NCI-H2196 (cell line): ENCODE measurements at regions not wholly inside any gene's neighbourhood (a gene's known extent, or its start where the extent isn't known, plus 50 kb on each side); places are given as distances from the start of the nearest gene placed in this dataset.
A peak's percentile ranks its signal among the peaks of the same experiment; 100 is the strongest.
"Not testable (repeated sequence)": the region's sequence is repeated elsewhere in the genome, so short reads cannot be mapped to it uniquely, and the experiment has no call there.

ENCODE experiments used
- DNase-seq: peaks from one replicate; lab custom pipeline; 2025; ENCODE audit not compliant: unreplicated experiment; lab: John Stamatoyannopoulos, UW

DNA sequence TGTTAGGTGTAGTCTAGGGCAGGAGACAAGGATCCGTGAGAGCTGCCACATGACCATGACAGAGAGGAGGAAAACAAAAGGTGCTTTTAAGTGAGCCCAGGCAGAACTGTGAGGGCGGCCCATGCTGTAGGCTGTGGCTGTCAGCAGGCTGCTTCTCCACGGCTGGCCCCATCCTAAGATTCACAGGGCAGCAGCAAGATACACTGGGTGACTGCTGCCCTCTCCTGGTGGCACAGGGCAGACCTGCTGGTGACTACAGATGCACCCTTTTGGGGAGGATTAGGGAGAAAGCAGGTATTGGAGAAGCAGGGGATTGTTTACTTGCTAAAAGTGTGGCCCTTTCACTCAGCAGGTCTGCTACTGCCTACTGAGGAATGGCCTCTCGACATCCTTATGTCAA, 112.2 kb upstream of the CCZ1B start:
- DNase-seq = peak; percentile 3

DNA sequence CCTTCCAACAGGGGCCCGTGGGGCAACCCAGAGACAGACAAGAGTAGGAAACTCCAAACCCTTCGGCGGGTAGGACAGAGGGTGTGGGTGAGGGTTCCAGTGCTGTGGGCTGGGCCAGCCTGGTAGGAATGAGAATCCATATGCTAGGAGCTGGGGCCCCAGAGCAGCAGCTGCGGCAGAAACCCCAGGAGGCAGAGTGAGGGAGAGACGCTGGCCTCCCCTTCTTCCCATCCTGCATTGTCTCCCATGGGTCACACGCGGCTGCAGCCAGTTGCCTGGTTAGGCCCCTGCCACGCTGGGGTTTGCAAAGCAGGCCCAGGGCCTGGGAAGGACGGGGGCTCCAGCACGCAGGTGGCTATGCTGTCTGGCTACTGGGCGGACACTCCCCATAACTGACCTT, 113.1 kb upstream of the CCZ1B start:
- DNase-seq = not testable (repeated sequence)

DNA sequence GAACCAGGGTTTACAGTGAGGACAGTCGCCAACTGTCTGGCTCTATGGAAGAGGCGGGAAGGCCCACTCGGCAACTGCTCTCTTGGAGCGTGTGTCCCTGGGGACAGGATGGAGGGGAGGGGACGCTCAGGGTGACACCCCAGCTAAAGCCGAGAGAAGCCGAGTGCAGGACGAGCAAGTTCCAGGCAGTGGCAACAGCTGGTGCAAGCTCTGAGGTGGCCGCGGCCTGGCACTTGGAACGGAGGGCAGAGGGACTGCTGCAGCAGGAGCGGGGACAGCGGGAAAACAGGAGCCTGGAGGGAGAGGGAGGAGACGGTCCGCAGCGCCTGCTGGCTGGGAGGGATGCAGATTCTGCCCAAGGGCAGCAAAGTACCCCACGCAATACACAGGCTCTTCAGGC, 113.8 kb upstream of the CCZ1B start:
- not testable (repeated sequence) for DNase-seq

DNA sequence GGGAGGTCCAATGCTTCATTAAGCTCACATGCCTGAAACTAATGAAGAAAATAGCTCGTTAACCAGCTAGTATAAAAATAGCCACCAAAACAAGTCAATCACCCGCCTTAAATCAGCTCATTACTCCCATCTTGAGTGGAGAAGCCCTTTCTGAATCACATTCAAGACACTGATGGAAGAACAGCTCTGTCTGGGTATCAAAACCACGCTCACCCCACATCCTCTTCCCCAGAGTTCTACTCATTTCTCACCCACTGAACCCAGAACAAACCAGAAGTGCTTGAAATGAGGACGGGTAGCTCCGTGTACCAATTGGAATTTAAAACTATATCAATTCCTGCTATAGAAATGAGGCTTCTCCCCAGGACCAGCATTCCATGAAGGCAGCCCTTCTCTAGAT, 120.8 kb upstream of the CCZ1B start:
- DNase-seq = not testable (repeated sequence)

DNA sequence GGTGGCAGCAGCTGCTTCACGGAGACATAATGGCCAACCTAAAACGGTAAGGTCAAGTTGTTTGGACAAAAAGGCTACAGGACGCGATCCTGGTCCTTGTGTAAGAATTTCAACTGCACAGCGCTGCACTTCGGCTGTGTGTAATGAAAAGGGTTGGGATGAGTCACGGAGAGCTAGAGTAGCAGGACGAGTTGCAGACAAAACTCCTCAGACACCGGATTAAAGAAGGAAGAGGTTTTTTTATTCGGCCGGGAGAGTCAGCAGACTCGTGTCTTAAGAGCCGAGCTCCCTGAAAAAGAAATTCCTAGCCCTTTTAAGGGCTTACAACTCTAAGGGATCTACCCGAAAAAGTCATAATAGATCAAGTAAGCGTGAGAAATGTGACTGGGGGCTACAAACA, 124.2 kb upstream of the CCZ1B start:
- not testable (repeated sequence) for DNase-seq

DNA sequence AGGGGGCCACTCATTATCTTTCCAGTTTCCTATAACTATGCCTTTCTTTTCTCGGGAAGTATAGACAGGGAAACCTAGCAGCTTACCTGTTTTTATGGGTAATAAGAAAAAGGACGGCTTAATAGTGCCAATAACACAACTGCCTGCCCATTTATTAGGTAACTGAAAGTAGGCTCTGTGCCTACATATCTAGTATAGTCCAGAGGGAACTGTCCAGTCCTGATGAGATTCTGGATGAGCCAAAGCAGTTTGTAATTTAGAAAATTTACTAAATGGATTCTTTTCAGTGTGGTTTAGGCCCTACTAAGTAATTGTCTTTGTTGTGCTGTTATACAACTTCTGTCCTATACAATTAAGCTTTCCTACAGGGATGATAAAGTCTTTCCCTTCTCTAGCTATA, 125.5 kb upstream of the CCZ1B start:
- DNase-seq = not testable (repeated sequence)

DNA sequence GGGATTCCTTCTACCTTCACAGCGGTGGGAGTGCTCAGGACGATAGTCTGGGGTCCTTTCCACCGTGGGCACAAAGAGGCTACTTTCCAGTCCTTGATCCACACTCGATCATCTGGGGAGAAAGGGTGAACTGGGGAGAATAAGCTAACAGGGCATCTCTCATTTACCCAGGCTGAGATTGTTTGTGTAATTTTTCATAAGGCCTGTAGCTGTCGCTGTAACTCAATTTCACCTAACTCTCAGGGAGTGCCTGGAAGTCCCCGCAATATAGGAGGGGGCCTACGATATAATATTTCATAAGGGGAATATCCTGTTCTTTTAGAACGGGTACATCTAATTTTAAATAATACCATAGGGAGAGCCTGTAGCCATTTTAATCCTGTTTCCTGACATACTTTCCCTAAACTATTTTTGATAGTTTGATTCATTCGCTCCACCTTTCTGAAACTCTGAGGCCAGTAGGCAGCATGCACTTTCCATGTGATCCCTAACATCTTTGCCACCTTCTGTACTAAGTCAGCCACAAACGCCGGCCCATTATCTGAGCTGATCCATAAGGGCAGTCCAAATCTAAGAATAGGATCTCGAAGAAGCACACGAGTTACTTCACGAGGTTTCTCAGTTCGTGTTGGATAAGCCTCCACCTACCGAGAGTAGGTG, 127.2 kb upstream of the CCZ1B start:
- not testable (repeated sequence) for DNase-seq

DNA sequence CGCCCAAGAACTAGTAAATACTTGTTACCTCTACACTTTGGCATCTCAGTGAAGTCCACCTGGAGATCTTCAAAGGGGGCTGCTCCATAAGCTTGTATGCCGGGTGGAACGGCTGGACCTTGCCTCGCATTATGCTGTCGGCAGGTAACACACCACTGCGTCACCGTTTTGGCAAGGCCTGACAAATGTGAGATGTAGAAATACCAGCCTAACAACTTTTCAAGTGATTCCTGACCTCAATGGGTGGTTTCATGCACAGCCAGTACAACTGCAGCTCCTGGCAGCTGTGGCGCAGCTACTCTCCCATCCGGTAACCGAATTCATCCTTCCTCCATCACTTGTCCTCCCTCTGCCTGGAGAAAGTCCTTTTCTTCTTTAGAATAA, 127.7 kb upstream of the CCZ1B start:
- DNase-seq = peak; percentile 3

DNA sequence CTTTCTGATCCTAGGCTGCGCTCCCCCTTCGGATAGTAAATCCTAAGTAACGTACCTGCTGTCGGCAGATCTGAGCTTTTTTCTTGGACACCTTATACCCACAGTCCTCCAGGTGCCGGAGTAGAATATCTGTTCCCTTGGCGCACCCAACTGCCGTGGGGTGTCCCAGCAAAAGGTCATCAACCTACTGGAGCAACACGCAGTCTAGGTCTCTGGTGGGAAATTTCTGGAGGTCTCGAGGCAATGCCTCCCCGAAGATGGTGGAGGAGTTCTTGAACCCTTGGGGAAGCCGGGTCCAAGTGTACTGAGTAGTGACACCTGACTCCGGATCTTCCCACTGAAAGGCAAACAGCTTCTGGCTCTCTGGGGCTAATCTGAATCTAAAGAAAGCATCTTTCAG, 129.3 kb upstream of the CCZ1B start:
- not testable (repeated sequence) for DNase-seq

DNA sequence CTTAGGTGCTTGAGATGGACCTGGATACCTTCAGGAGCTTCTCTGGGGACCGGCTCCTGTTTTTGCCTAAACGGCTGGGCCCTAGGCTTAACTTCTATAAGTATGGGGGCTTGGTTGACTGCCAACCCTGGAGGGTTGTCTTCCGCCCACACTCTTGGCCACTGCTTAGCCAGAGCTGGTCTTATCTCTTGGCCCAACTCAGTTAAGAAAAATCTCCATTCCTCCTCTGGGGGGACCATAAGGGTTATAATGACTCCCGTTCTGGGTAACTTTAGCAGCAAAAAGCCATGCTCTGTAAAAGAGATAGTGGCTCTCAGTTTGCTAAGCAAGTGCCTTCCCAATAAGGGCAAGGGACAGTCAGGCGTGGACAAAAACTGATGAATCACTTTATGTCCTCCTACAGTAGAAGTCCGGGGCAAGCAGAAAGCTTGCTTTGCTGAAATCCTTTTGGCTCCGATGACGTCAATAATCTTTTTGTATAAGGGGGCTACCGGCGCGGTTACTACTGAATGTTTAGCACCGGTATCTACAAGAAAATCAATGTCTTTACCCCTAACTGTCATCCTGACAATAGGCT, 130.0 kb upstream of the CCZ1B start:
- not testable (repeated sequence) for DNase-seq

DNA sequence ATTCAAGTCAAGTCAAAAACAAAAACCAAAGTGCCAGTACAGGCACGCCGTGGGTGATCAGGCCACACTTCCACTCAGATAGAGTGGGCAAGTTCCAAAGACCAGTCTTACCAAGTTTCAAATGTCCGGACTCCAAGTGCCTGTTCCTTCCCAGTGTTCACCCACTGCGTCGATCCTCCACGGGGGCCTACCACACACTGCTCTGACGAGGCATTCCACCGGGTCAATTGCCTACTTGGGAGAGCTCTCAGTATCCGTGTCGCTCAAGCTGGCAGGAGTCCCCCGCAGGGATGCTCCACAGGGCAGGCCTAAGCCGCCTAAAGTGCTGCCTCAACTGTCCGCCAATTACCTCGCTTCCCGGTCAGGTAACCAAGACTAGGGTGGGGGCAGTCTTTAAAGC, 132.3 kb upstream of the CCZ1B start:
- not testable (repeated sequence) for DNase-seq

DNA sequence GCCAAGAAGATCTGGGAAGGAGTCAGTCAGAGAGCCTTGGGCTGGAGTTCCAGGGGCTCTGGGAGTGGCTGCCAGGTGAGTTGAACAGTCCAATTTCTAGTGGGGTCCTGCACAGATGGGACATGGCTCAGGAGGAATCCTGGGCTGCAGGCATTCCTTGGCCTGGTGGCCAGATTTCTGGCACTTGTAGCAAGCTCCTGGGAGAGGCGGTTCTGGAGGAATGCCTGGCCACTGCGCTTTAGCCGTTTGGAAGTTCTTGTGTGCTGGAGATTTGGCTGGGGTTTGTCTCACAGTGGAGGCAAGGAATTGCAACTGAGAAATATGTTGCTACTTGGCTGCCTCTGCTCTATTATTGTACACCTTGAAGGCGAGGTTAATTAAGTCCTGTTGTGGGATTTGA, 133.9 kb upstream of the CCZ1B start:
- DNase-seq = not testable (repeated sequence)

DNA sequence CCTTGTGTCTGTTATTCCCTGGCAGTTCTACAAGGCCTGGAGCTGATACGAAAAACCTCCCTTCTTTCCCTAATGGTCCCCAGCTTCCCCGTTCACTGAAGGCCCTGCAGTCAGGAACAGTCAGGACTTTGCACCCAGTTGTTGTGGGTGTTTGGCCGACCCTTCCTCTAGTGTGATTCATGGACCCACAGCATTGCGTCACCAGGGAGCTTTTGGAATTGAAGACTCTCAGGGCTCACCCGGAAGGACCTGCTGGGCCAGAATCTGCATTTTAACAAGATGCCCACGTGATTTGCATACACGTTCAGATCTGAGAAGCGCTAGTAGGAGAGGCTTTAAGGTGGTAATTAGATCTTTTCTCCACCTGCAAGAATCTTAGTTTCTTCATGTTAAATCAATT, 136.8 kb upstream of the CCZ1B start:
- not testable (repeated sequence) for DNase-seq

DNA sequence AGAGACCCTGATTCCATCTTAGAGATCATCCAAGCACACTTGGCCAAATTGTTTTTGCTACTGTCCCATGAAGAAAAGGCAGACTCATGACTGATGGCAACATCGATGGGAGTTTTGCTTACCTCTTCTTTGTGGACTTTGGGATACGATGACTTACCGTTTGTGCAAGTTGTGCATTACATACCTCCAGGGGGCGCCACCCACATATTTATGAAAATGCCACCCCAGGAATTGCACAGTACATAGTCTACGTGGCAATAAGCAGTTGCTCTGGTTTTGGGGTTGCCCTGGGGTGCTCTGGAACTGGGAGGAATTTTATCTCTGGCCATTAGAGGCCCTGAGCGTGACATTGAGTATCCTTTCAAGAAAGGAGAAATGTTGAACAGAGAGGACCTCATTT, 139.0 kb upstream of the CCZ1B start:
- DNase-seq = peak; percentile 24

DNA sequence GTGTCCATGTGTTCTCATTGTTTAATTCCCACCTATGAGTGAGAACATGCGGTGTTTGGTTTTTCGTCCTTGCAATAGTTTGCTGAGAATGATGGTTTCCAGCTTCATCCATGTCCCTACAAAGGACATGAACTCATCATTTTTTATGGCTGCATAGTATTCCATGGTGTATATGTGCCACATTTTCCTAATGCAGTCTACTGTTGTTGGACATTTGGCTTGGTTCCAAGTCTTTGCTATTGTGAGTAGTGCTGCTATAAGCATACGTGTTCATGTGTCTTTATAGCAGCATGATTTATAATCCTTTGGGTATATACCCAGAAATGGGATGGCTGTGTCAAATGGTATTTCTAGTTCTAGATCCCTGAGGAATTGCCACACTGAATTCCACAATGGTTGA, 144.1 kb upstream of the CCZ1B start:
- not testable (repeated sequence) for DNase-seq

DNA sequence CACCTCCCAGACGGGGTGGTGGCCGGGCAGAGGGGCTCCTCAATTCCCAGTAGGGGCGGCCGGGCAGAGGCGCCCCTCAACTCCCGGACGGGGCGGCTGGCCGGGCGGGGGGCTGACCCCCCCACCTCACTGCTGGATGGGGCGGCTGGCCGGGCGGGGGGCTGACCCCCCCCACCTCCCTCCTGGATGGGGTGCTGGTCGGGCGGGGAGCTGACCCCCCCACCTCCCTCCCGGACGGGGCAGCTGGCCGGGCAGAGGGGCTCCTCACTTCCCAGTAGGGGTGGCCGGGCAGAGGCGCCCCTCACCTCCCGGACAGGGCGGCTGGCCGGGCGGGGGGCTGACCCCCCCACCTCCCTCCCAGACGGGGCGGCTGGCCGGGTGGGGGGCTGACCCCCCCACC, 148.8 kb upstream of the CCZ1B start:
- not testable (repeated sequence) for DNase-seq

DNA sequence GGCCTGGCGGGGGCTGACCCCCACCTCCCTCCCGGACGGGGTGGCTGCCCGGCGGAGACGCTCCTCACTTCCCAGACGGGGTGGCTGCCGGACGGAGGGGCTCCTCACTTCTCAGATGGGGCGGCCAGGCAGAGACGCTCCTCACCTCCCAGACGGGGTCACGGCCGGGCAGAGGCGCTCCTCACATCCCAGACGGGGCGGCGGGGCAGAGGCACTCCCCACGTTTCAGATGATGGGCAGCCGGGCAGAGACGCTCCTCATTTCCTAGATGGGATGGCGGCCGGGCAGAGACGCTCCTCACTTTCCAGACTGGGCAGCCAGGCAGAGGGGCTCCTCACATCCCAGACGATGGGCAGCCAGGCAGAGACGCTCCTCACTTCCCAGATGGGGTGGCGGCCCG, 149.3 kb upstream of the CCZ1B start:
- not testable (repeated sequence) for DNase-seq

DNA sequence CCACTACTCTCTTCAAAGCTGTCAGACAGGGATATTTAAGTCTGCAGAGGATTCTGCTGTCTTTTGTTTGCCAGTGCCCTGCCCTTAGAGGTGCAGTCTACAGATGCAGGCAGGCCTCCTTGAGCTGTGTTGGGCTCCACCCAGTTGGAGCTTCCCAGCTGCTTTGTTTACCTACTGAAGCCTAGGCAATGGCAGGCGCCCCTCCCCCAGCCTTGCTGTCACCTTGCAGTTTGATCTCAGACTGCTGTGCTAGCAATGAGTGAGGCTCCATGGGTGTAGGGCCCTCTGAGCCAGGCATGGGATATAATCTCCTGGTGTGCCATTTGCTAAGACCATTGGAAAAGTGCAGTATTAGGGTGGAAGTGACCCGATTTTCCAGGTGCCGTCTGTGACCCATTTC, 151.3 kb upstream of the CCZ1B start:
- DNase-seq = not testable (repeated sequence)

DNA sequence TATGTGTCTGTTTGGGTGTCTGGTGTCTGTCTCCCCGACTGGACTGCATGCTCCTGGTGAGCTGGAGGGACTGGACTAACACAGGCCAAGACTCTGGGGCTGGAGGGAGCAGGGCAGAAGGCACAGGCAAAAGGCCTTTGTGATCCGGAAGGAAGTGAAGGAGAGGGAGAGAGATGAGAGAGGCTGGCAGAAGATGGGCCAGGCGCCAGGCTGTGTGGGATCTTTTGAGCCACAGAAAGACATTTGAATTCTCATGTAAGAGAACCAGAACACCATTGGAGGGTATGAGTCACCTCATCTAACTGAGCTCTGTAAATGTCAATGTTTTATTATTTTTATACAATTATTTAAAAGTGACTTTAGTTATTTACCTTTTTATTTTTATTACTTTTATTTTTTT, 152.3 kb upstream of the CCZ1B start:
- DNase-seq = not testable (repeated sequence)

DNA sequence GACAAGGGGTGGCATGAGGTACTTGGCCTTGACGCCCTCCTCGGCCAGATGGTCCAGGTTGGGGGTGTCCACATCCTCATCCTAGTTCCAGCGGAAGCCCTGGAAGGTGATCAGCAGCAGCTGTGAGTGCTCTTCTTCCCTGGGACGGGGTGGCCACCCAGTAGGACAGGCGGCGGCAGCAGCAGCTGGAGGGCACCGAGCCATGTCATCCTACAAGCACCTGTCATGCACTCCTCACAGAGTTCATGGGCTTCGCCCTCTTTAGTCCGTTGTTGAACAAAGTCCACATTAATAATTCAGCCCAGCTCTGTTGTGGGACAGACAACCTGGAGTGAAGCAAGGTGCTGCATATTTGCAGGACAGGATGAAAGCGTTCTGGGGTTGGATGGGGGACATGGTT, 153.4 kb upstream of the CCZ1B start:
- not testable (repeated sequence) for DNase-seq

DNA sequence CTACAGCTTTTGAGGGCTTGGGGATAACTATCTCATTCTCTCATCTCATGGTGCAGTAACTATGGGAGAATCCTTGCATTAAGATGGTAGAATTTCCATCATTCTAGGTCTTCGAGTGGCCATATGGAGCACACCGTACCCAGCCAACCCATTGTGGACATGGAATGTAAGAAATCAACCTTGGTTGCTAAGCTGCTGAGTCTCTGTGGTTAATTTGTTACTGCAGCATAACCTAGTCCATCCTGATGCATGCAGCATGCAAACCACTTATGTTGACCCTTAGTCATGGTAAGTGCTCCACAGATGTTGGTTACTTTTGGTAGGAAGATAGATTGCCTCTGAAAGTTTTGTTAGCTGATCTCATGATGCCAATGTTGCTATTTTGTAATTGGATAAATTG, 156.3 kb upstream of the CCZ1B start:
- DNase-seq = not testable (repeated sequence)

DNA sequence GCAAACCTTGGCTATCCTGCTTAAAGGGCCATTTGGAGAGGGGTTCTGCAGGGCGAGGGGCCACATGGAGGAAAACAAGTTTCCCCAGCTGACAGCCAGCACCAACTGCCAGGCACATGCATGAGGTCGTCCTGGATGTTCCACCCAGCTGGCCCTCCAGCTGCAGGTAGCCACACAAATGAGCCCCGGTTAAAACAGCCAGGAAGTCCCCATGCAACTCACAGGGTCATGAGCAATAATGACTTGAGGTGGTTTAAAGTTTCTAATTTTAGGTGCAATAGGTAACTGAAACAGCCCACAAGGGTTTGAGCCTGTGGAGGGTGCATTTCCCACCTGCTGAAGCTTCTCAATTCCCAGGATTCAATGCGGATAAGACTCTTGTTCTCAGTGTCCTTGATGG, 160.8 kb upstream of the CCZ1B start:
- DNase-seq = not testable (repeated sequence)

DNA sequence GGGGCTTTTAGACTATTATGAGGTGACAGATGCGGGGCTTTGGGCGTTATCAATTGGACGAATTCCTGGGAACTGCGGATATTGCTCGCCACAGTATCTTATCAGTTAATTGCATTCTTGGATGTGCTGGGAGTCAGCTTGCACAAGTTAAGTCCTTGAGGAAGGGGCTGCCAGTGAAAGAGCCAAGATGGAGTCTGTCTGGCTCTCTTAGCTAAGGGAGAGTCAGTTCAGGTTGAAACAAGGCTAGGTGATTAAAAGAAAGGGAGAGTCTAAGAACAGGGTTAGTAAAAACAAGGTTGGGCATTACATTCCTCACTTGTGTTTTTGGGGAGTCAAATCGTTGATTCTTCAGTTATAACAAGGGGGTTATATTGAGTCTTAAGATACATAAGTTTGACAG, 162.5 kb upstream of the CCZ1B start:
- DNase-seq = not testable (repeated sequence)
